Sigmoid colon (tissue), 6 donors: ENCODE measurements at regions not wholly inside any gene's neighbourhood (a gene's known extent, or its start where the extent isn't known, plus 50 kb on each side); places are given as distances from the start of the nearest gene placed in this dataset.

ENCODE experiments used
- DNase-seq: peaks from one replicate; pipeline ENCODE4 v3.0.0-alpha.2; 2019
- H3K27ac ChIP-seq, 4 donors: fragments of 200-600 bp; sonication (generic); one replicate each; pipeline ENCODE4 v1.5.1; 2016 to 2019; ENCODE audit warnings: mild to moderate bottlenecking in 1 of 4
- H3K27me3 ChIP-seq, 3 donors: fragments of 200-600 bp; sonication (generic); one replicate each; pipeline ENCODE4 v1.5.1; 2019; ENCODE audit warnings: mild to moderate bottlenecking in 1 of 3
- H3K36me3 ChIP-seq, 4 donors: fragments of 200-600 bp; sonication (generic); one replicate each; pipeline ENCODE4 v1.5.1; 2016 to 2019
- H3K4me1 ChIP-seq, 4 donors: fragments of 200-600 bp; sonication (generic); one replicate each; pipeline ENCODE4 v1.5.1; 2017 to 2019
- H3K4me3 ChIP-seq, 4 donors: fragments of 200-600 bp; sonication (generic); one replicate each; pipeline ENCODE4 v1.5.1; 2017 to 2019; ENCODE audit warnings: mild to moderate bottlenecking in 2 of 4, moderate library complexity in 1 of 4
- H3K9me3 ChIP-seq, 4 donors: fragments of 200-600 bp in 3 of 4; sonication (generic) in 3 of 4; one replicate each; pipeline versions ENCODE4 v1.5.1 to v1.6.1; 2013 to 2019
- CTCF ChIP-seq, 4 experiments: fragments of 450-650 bp in 3 of 4; fragments of 200-600 bp in 1 of 4; IDR thresholded peaks; one replicate each; pipeline ENCODE4 v1.5.1; 2016 to 2019; ENCODE audit warnings: antibody characterized with exemption in 4 of 4, mild to moderate bottlenecking in 3 of 4, moderate library complexity in 2 of 4
- EP300 ChIP-seq, 4 donors: sonication (generic); formaldehyde crosslinking; IDR thresholded peaks; one replicate each; pipeline ENCODE4 v1.6.1; 2017; ENCODE audit warnings: antibody characterized with exemption in 4 of 4
- POLR2A ChIP-seq, 2 donors: fragments of 450-650 bp; IDR thresholded peaks; one replicate each; pipeline ENCODE4 v1.6.1; 2016; ENCODE audit warnings: antibody characterized with exemption in 2 of 2, mild to moderate bottlenecking in 2 of 2, moderate library complexity in 2 of 2
- POLR2AphosphoS5 ChIP-seq, 4 donors: sonication (generic); formaldehyde crosslinking; IDR thresholded peaks; one replicate each; pipeline ENCODE4 v1.6.1; 2017; ENCODE audit warnings: antibody characterized with exemption in 4 of 4
- WGBS, 2 donors: extraction: QIAGEN DNeasy Blood & Tissue Kit; methylation state at CpG; one replicate each; pipeline ENCODE4 v1.1.7; 2013; 5-methylcytosine and 5-hydroxymethylcytosine counted together
- intact Hi-C: fragments of 100-400 bp; cut with DNase I; formaldehyde crosslinking; loops from one replicate; pipeline ENCODE4 v1.15.1; 2023
- donor health status: healthy with polysubstance abuse.
- donor health status: healthy.

- Histone ChIP-seq H3K36me3 (no peaks in the 10 kb centered on the region), H3K27ac (no peak overlapping the region), H3K27me3 (no peaks in the 10 kb centered on the region), H3K9me3 (no peaks in the 10 kb centered on the region), H3K4me3 (no peak overlapping the region), H3K4me1 (no peaks in the 10 kb centered on the region)
- no peak for DNase-seq
- intact Hi-C loops: no loop called here
- no peak for TF ChIP-seq POLR2AphosphoS5 (IDR thresholded peaks at IDR 0.05)
- TF ChIP-seq EP300 (IDR thresholded peaks at IDR 0.05): no peak
- TF ChIP-seq POLR2A (IDR thresholded peaks at IDR 0.05): no peak
- 82 to 86% methylated on average over 2 of the region's 2 CpGs for WGBS, 2 donors
These were observed 579.2 kb upstream of the PKN2 start for GRCh38 chr1:88104886-88105285.

GRCh38 chr1:88111816-88112215 lies 572.3 kb upstream of the PKN2 start:
- intact Hi-C loops: no loop called here
- Histone ChIP-seq H3K36me3 (no peaks in the 10 kb centered on the region), H3K4me3 (no peak overlapping the region), H3K4me1 (no peaks in the 10 kb centered on the region), H3K27me3 (no peaks in the 10 kb centered on the region), H3K27ac (no peak overlapping the region), H3K9me3 (no peaks in the 10 kb centered on the region)
- no peak for DNase-seq
- 94 to 95% methylated on average over 3 of the region's 3 CpGs for WGBS, 2 donors
- TF ChIP-seq POLR2AphosphoS5 (IDR thresholded peaks at IDR 0.05): no peak
- no peak for TF ChIP-seq EP300 (IDR thresholded peaks at IDR 0.05)
- TF ChIP-seq CTCF (IDR thresholded peaks at IDR 0.05): no peak
- no peak for TF ChIP-seq POLR2A (IDR thresholded peaks at IDR 0.05)

GRCh38 chr1:88117597-88117996 lies 566.5 kb upstream of the PKN2 start:
- TF ChIP-seq CTCF (IDR thresholded peaks at IDR 0.05) (no peak), EP300 (IDR thresholded peaks at IDR 0.05) (no peak), POLR2AphosphoS5 (IDR thresholded peaks at IDR 0.05) (no peak), POLR2A (IDR thresholded peaks at IDR 0.05) (no peak)
- Histone ChIP-seq H3K9me3 (no peaks in the 10 kb centered on the region), H3K27ac (no peak overlapping the region), H3K4me3 (no peak overlapping the region), H3K4me1 (no peaks in the 10 kb centered on the region), H3K27me3 (no peaks in the 10 kb centered on the region), H3K36me3 (no peaks in the 10 kb centered on the region)
- WGBS, 2 donors: 87 to 92% methylated on average over 4 of the region's 4 CpGs
- intact Hi-C loops: no loop called here
- DNase-seq: no peak

- Histone ChIP-seq H3K27me3 (no peaks in the 10 kb centered on the region), H3K36me3 (no peaks in the 10 kb centered on the region), H3K27ac (no peak overlapping the region), H3K4me3 (no peak overlapping the region), H3K9me3 (no peaks in the 10 kb centered on the region), H3K4me1 (no peaks in the 10 kb centered on the region)
- no peak for TF ChIP-seq CTCF (IDR thresholded peaks at IDR 0.05)
- no peak for TF ChIP-seq POLR2AphosphoS5 (IDR thresholded peaks at IDR 0.05)
- TF ChIP-seq EP300 (IDR thresholded peaks at IDR 0.05): no peak
- no peak for TF ChIP-seq POLR2A (IDR thresholded peaks at IDR 0.05)
- DNase-seq: no peak
- intact Hi-C loops: no loop called here
- WGBS, 2 donors: 74 to 85% methylated on average over 6 of the region's 6 CpGs
These were observed 565.8 kb upstream of the PKN2 start for GRCh38 chr1:88118176-88118845.

- WGBS, 2 donors: 74% methylated on average over 1 of the region's 1 CpG
These were observed 559.5 kb upstream of the PKN2 start for GRCh38 chr1:88124614-88125013.

More at GRCh38 chr1:88124614-88125013, 559.5 kb upstream of the PKN2 start:
- TF ChIP-seq POLR2A (IDR thresholded peaks at IDR 0.05): no peak
- TF ChIP-seq CTCF (IDR thresholded peaks at IDR 0.05): no peak
- no peak for TF ChIP-seq POLR2AphosphoS5 (IDR thresholded peaks at IDR 0.05)
- no peaks in the 10 kb centered on the region for H3K27me3 ChIP-seq
- H3K4me1 ChIP-seq: no peaks in the 10 kb centered on the region
- no peak overlapping the region for H3K27ac ChIP-seq
- H3K36me3 ChIP-seq: no peaks in the 10 kb centered on the region
- H3K4me3 ChIP-seq: no peak overlapping the region
- DNase-seq: no peak
- no peaks in the 10 kb centered on the region for H3K9me3 ChIP-seq
- intact Hi-C loops: no loop called here
